Pancreas (tissue), 10 donors: ENCODE measurements at regions not wholly inside any gene's neighbourhood (a gene's known extent, or its start where the extent isn't known, plus 50 kb on each side); places are given as distances from the start of the nearest gene placed in this dataset.
A peak's percentile ranks its signal among the peaks of the same experiment; 100 is the strongest.

Experiments
- ATAC-seq, 4 donors: fragments of 200-7000 bp; cut with Tn5 transposase; one replicate each; pipeline versions ENCODE4 v1.8.0 to v1.9.1; 2020; ENCODE audit warnings: mild to moderate bottlenecking in 4 of 4, moderate library complexity in 4 of 4
- DNase-seq, 6 donors: peaks; one replicate each; pipeline ENCODE4 v3.0.0-alpha.2; 2020
- FAIRE-seq: peaks from 2 replicates; lab custom pipeline; 2012; peaks lifted over from hg19 to GRCh38; lab: Jason Lieb, UNC
- H3K27ac ChIP-seq, 4 donors: fragments of 200-600 bp; sonication (generic); 1 replicate in 3 of 4; 2 replicates in 1 of 4; pipeline versions ENCODE4 v1.5.0 to v1.8.0; 2020
- H3K27me3 ChIP-seq, 4 donors: fragments of 200-600 bp; one replicate each; pipeline ENCODE4 v1.8.0; 2021
- H3K36me3 ChIP-seq, 3 donors: fragments of 200-600 bp; sonication (generic) in 1 of 3; one replicate each; pipeline versions ENCODE4 v1.5.0 to v1.8.0; 2020 to 2021
- H3K4me1 ChIP-seq, 3 donors: fragments of 200-600 bp; one replicate each; pipeline ENCODE4 v1.8.0; 2021
- H3K4me3 ChIP-seq, 4 donors: fragments of 200-600 bp; sonication (generic) in 2 of 4; one replicate each; pipeline versions ENCODE4 v1.5.0 to v1.8.0; 2020 to 2021
- H3K9me3 ChIP-seq, 4 donors: fragments of 200-600 bp; one replicate each; pipeline ENCODE4 v1.8.0; 2021
- CTCF ChIP-seq, 4 donors: fragments of 200-600 bp; sonication (generic) in 3 of 4; IDR thresholded peaks; one replicate each; pipeline versions ENCODE4 v1.5.0 to v1.8.0; 2021; ENCODE audit warnings: antibody characterized with exemption in 4 of 4
- WGBS, 2 donors: extraction: QIAGEN DNeasy Blood & Tissue Kit; methylation state at CpG; one replicate each; pipeline ENCODE4 v1.1.7; 2013; 5-methylcytosine and 5-hydroxymethylcytosine counted together
- intact Hi-C, 3 donors: fragments of 100-400 bp; cut with DNase I; formaldehyde crosslinking; loops; one replicate each; pipeline versions ENCODE4 v1.11.1 to v1.14.2; 2022
- donor health status: healthy with polysubstance abuse.
- donor health status: DM: no; HTN: no; CAD: no; lungs with moderate emphysema.
- donor health status: DM: no; HTN: no; CAD: no.
- donor health status: control.
- donor health status: control.
- donor health status: Bipolar disorder and iron deficiency.
- donor health status: DM: yes; HTN: yes; CAD: no.
- donor health status: DM: no; HTN: no; CAD: no.
- donor health status: DM: no; HTN: no; CAD: no.
- donor health status: DM: yes; HTN: yes; CAD: no.

GRCh38 chr1:177659281-177659680 lies 310.6 kb downstream of the SEC16B start:
- no peak for DNase-seq
- H3K4me1 ChIP-seq, result no peaks in the 10 kb centered on the region
- H3K36me3 ChIP-seq, result no peaks in the 10 kb centered on the region
- TF ChIP-seq CTCF (IDR thresholded peaks at IDR 0.05), result no peak
- WGBS, 2 donors, result 58 to 63% methylated on average over 4 of the region's 4 CpGs
- intact Hi-C loops, result no loop called here
- no peak for FAIRE-seq
- no peak overlapping the region for H3K27ac ChIP-seq
- no peaks in the 10 kb centered on the region for H3K9me3 ChIP-seq
- no peaks in the 10 kb centered on the region for H3K27me3 ChIP-seq
- no peak overlapping the region for H3K4me3 ChIP-seq
- ATAC-seq, result peak in 2 of 4 donors; percentile 64 to 75

- FAIRE-seq (no peak), DNase-seq (no peak), ATAC-seq (no peak)
- H3K9me3 ChIP-seq, result no peaks in the 10 kb centered on the region
- H3K27ac ChIP-seq, result no peak overlapping the region
- no peaks in the 10 kb centered on the region for H3K27me3 ChIP-seq
- H3K4me1 ChIP-seq, result no peaks in the 10 kb centered on the region
- no peak for TF ChIP-seq CTCF (IDR thresholded peaks at IDR 0.05)
- intact Hi-C loops, result no loop called here
- no peaks in the 10 kb centered on the region for H3K36me3 ChIP-seq
- WGBS, 2 donors, result 79 to 82% methylated on average over 3 of the region's 3 CpGs
- no peak overlapping the region for H3K4me3 ChIP-seq
Measured at GRCh38 chr1:177656598-177656997, 313.3 kb downstream of the SEC16B start.

- H3K27me3 ChIP-seq, result no peaks in the 10 kb centered on the region
- H3K4me3 ChIP-seq, result no peak overlapping the region
- H3K27ac ChIP-seq, result no peak overlapping the region
- no peaks in the 10 kb centered on the region for H3K36me3 ChIP-seq
- TF ChIP-seq CTCF (IDR thresholded peaks at IDR 0.05), result no peak
- WGBS, 2 donors, result 39 to 52% methylated on average over 3 of the region's 3 CpGs
- peak in 2 of 6 donors; percentile 21 to 45 for DNase-seq
- no peak for FAIRE-seq
- H3K4me1 ChIP-seq, result peaks cover 0 to 4% (median 0%) of the 10 kb centered on the region in 3 donors
- intact Hi-C loops, result no loop called here
- H3K9me3 ChIP-seq, result no peaks in the 10 kb centered on the region
- peak; percentile 64 to 89 (median 78) for ATAC-seq
Measured at GRCh38 chr1:177650947-177651346, 318.9 kb downstream of the SEC16B start.

GRCh38 chr1:177648731-177649265 lies 321.1 kb downstream of the SEC16B start:
- no peak for ATAC-seq
- DNase-seq, result no peak
- Histone ChIP-seq H3K9me3 (no peaks in the 10 kb centered on the region), H3K4me1 (peaks cover 0 to 4% (median 0%) of the 10 kb centered on the region in 3 donors), H3K27ac (no peak overlapping the region), H3K4me3 (no peak overlapping the region), H3K36me3 (no peaks in the 10 kb centered on the region), H3K27me3 (no peaks in the 10 kb centered on the region)
- intact Hi-C loops, result no loop called here
- TF ChIP-seq CTCF (IDR thresholded peaks at IDR 0.05), result no peak
- WGBS, 2 donors, result 79% methylated on average over 6 of the region's 6 CpGs
- no peak for FAIRE-seq

GRCh38 chr1:177648138-177648537 lies 321.7 kb downstream of the SEC16B start:
- DNase-seq (no peak), ATAC-seq (no peak), FAIRE-seq (no peak)
- Histone ChIP-seq H3K4me1 (peaks cover 0 to 4% (median 0%) of the 10 kb centered on the region in 3 donors), H3K9me3 (no peaks in the 10 kb centered on the region), H3K4me3 (no peak overlapping the region), H3K36me3 (no peaks in the 10 kb centered on the region), H3K27ac (no peak overlapping the region), H3K27me3 (no peaks in the 10 kb centered on the region)
- TF ChIP-seq CTCF (IDR thresholded peaks at IDR 0.05), result no peak
- intact Hi-C loops, result no loop called here
- WGBS, 2 donors, result 80 to 86% methylated on average over 1 of the region's 1 CpG
